HT1080 (cell line): ENCODE measurements at regions not wholly inside any gene's neighbourhood (a gene's known extent, or its start where the extent isn't known, plus 50 kb on each side); places are given as distances from the start of the nearest gene placed in this dataset.
A peak's percentile ranks its signal among the peaks of the same experiment; 100 is the strongest.

ENCODE experiments used
- DNase-seq: peaks from one replicate; pipeline ENCODE4 v3.0.0-alpha.2; 2015; ENCODE audit warnings: low read depth

DNA sequence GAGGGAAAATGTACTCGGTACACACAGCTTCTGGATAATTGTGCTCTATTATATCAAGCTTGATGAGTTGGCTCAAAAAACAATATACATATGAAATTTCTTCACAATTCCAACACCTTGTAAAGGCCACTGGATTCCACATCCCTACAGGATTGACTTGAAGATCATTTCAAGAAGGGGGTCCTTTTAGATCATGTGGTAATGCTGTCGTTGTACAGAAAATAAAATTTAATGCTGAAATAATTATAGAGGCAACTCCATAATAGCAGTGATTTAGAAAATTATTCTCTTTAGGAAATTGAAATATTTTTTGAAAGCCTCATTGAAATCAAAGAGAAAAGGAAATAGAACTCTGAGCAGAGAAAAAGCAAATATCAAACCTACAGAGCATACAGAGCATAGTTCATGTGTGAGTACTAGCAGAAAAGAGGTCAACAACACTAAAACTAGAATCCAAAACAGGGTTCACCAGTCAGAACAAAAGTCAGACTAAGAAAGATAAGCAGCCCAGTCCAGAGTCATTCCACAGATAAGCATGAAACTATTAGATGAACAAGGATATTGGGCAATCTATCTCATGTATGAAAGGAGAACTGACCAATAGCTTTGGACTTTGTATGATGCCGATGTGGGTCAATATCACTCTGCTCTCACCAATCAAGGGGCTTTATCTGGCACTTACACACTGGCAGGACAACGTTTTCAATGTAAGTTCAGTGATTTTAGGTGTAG is 79.5 kb upstream of the PALMD start:
- no peak for DNase-seq

DNA sequence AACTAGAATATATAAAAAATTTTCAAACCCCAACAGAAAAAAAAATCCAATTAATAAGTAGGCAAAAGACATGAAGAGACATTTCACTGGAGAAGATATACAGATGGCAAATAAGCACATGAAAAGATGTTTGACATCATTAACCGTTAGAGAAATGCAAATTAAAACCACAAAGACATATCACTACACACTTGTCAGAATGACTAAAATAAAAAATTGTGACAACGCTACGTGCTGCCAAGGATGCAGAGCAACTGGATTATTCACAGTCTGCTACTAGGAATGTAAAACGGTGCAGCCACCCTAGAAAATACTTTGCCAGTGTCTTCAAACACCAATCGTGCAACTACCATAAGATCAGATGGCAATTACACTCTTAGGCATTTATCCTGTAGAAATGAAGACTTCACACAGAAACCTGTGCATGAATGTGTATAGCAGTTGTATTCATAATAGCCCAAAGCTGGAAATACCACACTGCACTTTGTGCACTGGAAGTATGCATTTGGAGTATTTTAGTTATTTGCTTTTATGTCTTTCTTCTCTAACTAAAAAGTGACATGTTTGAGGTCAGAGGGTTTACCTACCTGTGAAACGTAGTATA is 75.3 kb upstream of the PALMD start:
- no peak for DNase-seq

DNA sequence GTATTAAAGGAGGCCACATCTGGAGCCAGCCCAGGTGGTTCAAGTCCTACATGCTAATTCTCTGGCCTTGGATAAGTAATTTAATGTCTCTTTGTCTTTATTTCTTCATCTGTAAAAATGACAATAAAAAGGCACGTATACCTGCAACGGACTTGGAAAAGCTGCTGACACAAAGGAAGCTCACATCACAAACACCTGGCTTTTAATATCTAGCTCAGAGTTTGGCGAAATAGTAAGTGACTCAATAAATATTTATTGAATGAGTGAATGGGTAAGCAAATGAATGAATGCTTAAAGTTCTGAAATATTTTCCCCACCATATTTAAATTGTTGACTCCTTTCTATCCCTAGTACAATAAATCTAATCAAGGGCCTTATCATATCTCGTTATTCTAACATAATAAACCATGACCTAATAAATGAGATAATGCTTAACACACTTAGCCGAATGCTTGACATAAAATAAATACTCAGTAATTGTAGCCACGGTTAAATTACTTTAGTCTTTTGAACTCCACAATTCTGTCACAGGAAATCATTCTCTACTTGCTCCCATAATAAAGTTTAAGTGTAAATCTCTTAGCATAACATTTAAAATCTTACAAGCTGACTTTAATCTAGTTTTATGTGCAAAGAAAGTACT is 74.7 kb upstream of the PALMD start:
- DNase-seq: no peak

DNA sequence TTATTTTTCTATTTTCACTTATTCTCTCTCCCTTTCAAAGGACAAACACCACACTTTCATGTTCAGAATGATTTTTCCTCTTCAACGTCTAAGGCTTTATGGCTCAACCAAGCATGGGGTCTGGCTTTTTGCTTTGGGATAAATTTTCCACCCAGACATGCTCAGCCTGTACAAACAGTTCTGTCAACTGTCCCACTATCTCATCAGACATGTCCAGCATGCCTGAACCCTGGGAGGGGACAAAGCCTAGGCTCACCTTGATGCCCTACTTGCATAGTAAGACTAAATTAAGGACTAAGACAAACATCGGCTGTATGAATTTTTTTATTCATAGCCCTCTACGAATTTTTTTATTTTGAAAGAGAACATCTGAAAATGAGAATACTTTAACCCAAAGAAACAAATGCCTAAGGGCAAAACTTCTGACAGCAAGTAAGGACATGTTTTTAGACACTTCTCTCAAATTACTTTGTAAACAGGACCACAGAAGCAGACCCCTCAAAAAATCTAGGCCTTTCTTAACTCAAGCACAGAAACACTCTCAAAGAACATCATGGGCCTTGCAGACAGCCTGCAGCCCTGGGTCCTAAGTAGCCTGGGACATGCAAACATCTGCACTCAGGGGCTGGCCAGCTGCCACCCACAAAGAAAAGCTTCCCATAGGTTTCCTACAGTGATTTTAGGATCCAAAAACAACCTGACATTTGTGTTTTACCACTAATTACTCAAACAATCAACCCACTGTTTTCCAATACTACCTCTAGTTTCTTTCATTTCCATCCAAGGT is 72.3 kb upstream of the PALMD start:
- DNase-seq: no peak

DNA sequence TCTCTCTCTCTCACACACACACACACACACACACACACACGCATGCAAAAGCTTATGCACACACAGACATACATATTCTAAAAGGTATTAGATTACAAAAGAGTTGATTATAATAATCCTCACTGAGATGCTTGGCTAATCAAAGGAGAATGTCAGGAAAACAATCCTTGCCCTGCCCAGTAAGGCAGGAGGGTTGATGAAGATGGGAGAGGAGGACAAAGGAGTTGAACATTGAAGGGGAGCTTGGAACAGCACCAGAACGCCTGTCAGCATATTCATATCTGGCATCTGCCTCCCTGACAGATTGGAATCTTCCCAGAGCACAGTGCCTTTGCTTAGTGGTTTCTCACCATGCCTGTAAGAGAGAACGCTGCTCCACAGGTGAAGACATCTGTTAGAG is 68.6 kb upstream of the PALMD start:
- no peak for DNase-seq

DNA sequence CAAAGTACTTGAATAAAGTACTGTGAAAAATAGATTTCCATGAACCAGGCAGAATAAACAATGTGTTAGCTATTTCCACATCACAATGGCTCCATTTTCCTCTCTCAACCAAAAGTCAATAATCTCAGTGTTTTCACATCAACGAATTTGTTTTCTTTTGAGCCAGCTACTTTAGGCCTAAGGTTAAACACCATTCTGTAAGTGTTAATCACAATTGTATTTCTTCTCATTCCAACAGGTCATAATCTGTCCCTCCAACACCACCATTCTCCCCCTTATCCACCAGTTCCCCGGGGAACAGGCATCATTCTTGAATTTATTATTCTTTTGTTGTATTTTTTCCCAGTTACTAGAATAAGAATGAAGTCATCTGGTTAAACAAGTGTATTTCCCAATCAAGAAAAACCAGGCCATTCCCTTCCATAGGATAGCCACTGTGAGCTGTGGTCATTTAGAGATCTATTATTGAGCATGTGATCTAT is 66.2 kb upstream of the PALMD start:
- DNase-seq: no peak

DNA sequence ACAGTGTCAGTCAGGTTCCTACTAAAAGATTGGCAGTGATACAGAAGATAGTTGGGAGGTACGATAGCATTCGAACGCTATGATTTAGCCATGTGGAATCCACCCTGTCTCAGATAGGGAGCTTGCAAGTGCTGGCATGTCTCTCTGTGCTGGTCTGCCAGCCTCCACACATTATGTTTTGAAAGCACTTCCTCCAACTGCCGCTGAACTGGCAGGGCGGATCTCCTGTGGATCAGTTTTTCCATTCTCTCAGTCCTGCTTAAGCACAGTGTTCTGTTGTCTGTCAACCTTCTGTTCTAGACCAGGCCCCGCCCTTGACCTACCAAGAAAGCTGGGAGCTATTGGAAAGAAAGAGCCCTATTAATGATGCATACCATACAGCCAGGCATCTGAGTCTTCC is 65.5 kb upstream of the PALMD start:
- no peak for DNase-seq

DNA sequence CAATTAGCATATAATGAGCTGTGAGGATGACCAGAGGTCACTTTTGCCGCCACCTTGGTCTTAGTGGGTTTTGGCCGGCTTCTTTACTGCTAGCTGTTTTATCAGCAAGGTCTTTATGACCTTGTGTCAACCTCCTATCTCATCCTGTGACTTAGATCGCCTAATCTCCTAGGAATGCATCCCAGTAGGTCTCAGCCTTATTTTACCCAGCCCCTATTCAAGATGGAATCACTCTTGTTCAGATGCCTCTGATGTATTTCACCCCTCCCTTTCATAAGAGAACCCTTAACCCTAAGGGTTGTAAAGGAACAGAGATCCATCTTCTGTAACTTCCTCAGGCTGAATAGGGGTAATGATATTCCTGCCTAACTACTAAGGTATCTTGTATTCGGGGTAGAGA is 58.9 kb upstream of the PALMD start:
- DNase-seq: no peak

DNA sequence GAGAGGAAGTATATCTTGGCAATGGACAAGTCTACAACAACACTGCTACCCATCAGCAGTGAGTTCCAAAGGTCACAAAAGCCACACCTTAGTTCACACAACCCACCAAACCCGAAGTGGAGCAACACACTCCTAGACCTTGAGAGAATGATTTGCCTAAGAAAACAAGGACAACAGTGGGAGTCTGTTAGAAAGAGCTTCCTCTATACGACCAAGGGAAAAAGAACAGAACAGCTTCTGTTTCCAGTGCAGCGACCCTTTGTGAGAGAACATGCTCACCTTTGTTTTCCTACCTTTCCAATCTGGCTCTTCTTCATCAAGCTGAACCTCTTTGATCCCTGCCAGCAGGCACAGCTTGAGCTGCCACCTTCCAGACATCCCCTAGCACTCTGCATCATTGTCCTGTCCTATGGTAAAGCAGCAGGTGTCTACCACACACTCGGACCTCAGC is 56.7 kb upstream of the PALMD start:
- no peak for DNase-seq

DNA sequence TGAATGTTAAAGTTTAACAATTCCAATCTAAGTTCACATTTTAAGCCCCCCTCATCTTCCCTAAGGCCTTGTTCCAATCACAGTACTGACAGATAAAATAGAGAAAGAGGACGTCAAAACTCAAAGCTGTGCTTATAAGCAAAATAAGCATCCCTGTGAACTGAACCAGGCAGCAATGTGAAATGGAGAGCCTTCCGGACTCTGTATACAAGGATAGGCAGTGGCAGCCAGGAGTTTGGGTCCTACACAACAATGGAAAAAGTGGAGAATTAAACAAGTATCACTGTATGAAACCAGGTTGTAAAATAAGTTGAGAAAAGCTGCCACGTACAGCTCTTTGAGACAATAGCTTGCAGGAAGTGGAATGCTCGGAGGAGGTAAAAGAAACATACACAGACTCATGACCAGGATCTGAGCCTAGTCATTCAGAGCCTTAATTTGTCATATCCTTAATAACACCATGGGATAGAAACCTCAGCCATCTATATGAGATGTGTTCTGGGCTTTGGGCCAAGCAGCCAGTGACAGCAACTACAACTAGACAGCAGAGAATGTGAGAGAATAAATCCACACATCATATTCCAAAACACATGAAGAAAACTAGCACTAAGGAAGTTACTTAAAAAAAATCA is 55.2 kb upstream of the PALMD start:
- DNase-seq: peak; percentile 98

DNA sequence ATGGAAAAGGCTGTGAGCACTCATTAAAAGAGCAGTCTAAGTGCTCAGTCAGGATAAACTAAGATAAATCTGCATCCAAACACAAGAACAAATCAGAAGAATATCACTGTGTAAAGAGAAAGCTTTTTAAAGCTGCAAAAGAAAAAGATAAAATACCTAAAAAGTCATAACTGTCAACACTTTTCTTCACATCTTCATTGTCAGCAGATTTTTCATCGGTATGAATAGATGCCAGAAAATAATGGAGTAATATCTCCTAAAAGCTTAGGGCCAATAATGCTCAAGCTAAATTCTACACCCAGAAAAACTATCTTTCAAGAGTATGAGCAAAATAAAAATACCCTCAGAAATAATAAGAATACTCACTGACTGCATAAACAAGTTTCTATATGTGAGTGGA is 54.0 kb upstream of the PALMD start:
- no peak for DNase-seq

DNA sequence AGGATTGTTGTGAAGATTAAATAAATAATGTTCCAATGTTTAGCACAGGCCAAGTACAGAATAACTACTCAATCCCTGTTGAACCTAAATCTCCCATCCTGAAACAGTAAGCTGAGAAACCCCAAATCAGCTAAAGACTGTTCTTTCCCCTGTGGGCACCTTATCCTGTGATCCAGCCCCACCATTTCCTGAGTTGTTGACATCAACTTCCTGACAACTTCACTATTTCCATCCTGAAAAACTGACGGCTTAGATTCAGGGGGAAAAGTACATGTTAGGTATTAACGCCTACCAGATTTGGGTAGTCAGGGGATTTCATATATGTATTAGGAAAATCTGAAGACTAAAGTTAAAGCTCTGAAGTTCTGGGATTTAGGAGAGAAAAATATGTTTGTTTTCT is 51.7 kb upstream of the PALMD start:
- no peak for DNase-seq

DNA sequence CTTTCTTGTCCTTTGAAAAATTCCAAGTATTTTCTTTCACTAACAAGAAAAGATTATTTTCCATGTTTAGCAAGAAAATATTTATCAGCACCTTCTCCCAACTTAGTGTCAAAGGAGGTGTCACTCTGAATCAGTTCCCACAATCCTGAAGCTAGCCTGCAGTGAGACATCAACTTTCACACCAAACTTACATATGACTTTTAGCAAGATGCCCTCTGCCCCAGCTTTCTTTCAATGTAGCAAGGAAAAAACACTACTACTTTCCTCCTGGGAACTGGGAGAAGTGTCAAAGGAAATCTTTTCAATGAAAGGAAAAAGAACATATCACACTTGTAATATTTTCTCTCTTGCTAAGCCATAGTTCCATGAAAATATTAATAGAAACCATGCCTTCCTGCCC is 50.9 kb upstream of the PALMD start:
- no peak for DNase-seq

DNA sequence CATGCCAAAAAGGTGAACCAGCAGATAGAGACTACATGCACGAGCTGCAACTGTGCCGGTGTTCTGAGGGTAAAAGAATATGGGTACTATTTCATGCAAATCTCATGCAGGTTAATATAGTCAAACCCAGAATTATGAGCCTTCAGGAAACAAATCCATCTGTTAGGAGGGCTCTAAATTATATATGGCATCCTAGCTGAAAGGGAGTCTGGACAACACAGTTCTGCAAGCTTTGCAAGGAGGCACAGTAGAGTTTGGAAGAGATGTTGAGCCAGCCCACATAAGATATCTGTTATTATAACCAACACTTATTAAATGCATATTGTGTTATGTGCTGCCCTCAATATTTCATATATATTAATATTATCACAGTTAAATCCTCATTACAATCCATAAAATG is 50.5 kb upstream of the PALMD start:
- no peak for DNase-seq
